Cardiac muscle cell (in vitro differentiated cells and primary cell): ENCODE measurements at regions not wholly inside any gene's neighbourhood (a gene's known extent, or its start where the extent isn't known, plus 50 kb on each side); places are given as distances from the start of the nearest gene placed in this dataset.

ENCODE experiments used
- DNase-seq, 2 donors: peaks; one replicate each; pipeline versions ENCODE4 v3.0.0 to v3.0.0-alpha.2; 2010 to 2017; ENCODE audit warnings: low read depth in 1 of 2, low spot score in 1 of 2
- H3K27ac ChIP-seq: fragments of 200-600 bp; sonication (generic); 2 replicates; pipeline ENCODE4 v1.5.1; 2016
- H3K27me3 ChIP-seq: fragments of 200-600 bp; sonication (generic); 2 replicates; pipeline ENCODE4 v1.6.0; 2016; ENCODE audit warnings: control low read depth
- H3K36me3 ChIP-seq: fragments of 200-600 bp; sonication (generic); 2 replicates; pipeline ENCODE4 v1.5.1; 2016; ENCODE audit warnings: control low read depth
- H3K4me1 ChIP-seq: fragments of 200-600 bp; sonication (generic); 2 replicates; pipeline ENCODE4 v1.8.1; 2017; ENCODE audit warnings: low read depth, mild to moderate bottlenecking, mixed run types
- H3K4me3 ChIP-seq: fragments of 200-600 bp; sonication (generic); 2 replicates; pipeline ENCODE4 v1.5.1; 2016; ENCODE audit warnings: mild to moderate bottlenecking
- H3K9me3 ChIP-seq: fragments of 200-600 bp; sonication (generic); 2 replicates; pipeline ENCODE4 v1.5.1; 2017; ENCODE audit warnings: low read depth, mild to moderate bottlenecking, control low read depth
- TF ChIP-seq, protein P1 (sequence below): IDR thresholded peaks from 2 replicates; pipeline ENCODE4 v1.5.1; 2012; ENCODE audit warnings: low read depth, mild to moderate bottlenecking, low read length

- H3K9me3 ChIP-seq: no peaks in the 10 kb centered on the region
- H3K36me3 ChIP-seq: no peaks in the 10 kb centered on the region
- DNase-seq: no peak
- TF ChIP-seq, protein P1, sequence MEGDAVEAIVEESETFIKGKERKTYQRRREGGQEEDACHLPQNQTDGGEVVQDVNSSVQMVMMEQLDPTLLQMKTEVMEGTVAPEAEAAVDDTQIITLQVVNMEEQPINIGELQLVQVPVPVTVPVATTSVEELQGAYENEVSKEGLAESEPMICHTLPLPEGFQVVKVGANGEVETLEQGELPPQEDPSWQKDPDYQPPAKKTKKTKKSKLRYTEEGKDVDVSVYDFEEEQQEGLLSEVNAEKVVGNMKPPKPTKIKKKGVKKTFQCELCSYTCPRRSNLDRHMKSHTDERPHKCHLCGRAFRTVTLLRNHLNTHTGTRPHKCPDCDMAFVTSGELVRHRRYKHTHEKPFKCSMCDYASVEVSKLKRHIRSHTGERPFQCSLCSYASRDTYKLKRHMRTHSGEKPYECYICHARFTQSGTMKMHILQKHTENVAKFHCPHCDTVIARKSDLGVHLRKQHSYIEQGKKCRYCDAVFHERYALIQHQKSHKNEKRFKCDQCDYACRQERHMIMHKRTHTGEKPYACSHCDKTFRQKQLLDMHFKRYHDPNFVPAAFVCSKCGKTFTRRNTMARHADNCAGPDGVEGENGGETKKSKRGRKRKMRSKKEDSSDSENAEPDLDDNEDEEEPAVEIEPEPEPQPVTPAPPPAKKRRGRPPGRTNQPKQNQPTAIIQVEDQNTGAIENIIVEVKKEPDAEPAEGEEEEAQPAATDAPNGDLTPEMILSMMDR: no peak
- H3K27ac ChIP-seq: no peak overlapping the region
- H3K4me1 ChIP-seq: no peaks in the 10 kb centered on the region
- no peaks in the 10 kb centered on the region for H3K27me3 ChIP-seq
- H3K4me3 ChIP-seq: no peak overlapping the region
Measured at GRCh38 chr9:118108971-118109370, 404.8 kb downstream of the TLR4 start.

DNA sequence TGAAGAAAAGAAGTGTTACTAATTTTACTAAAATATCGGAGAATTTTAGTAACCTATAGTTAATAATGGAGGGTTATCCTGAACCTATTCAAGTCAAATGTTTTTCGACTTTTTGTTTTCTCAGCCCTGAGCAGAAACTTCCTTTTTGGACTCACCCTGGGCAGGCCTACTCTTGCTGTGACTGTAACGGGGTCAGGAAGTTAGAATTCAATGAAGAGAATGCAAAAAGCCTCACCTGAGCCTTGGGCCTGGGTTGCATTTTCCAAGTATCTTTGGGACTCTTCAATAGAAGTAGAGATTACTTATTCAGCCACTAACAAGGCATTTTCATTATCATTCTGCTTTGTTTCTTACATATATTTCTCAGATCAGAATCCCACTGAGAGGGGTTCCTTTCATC, 405.3 kb downstream of the TLR4 start:
- no peaks in the 10 kb centered on the region for H3K27me3 ChIP-seq
- no peak for DNase-seq
- TF ChIP-seq, protein P1: no peak
- no peaks in the 10 kb centered on the region for H3K9me3 ChIP-seq
- no peaks in the 10 kb centered on the region for H3K36me3 ChIP-seq
- no peak overlapping the region for H3K27ac ChIP-seq
- no peaks in the 10 kb centered on the region for H3K4me1 ChIP-seq
- no peak overlapping the region for H3K4me3 ChIP-seq

DNA sequence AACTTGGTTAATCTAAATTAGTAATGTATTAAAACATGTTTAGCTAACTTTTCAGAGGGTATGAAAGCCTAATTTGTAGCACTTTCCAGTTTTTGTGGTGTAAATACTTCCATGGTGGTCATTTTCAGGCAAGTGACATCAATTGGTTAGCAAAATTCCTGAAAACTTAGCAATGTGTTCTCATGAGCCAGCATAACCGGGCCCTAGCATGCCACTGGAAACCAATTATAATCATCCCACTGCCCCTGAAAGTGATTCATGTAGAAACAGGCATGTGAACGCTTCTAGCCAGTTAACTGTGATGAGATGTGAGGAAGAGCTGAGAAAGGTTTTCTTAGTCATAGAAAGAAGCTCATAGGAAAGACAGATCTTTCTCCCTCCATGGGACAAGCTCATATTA, 417.2 kb downstream of the TLR4 start:
- Histone ChIP-seq H3K27ac (no peak overlapping the region), H3K27me3 (no peaks in the 10 kb centered on the region), H3K4me3 (no peak overlapping the region), H3K36me3 (no peaks in the 10 kb centered on the region), H3K4me1 (no peaks in the 10 kb centered on the region), H3K9me3 (no peaks in the 10 kb centered on the region)
- TF ChIP-seq, protein P1: no peak
- no peak for DNase-seq

DNA sequence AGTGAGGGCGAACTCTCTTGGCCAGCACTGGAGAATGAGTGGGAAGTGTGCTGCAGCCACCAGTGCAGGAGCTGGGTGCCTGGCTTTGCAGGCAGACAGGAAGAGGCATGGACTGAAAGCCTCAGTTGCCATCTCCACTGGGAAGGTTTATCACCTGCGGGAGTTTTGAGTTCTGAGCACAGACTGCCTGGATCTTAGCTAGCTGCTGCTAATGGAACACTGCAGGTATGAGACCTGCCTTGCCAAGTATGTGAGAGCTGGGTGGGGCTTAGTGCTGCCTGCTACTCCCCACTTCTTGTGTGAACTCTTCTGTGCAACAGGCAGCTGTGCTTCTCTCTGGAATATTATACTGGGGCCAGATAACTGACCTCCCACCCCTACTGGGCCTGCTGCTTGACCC, 424.1 kb downstream of the TLR4 start:
- H3K9me3 ChIP-seq: no peaks in the 10 kb centered on the region
- no peaks in the 10 kb centered on the region for H3K4me1 ChIP-seq
- TF ChIP-seq, protein P1: no peak
- no peak overlapping the region for H3K4me3 ChIP-seq
- DNase-seq: no peak
- H3K27ac ChIP-seq: no peak overlapping the region
- H3K27me3 ChIP-seq: no peaks in the 10 kb centered on the region
- no peaks in the 10 kb centered on the region for H3K36me3 ChIP-seq

DNA sequence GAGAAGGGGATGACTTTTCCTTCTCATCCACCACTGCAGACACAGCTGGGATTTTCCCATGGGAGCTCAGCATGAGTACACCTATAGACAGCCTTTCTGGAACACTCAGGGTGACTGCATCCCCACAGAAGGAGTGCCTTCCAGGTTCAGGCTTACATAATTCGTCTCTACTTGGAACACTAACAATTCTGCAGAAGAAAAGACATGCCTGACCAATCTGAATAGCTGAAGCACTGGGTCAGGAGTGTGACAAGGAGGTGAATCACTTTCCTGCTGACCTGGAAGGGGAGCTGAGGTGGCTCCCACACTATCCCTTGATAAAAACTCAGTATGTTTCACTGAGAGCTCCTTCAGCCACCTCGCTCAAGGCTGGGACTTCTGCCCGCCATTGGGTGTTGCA, 425.3 kb downstream of the TLR4 start:
- H3K4me1 ChIP-seq: no peaks in the 10 kb centered on the region
- no peaks in the 10 kb centered on the region for H3K9me3 ChIP-seq
- DNase-seq: no peak
- no peak overlapping the region for H3K27ac ChIP-seq
- no peak overlapping the region for H3K4me3 ChIP-seq
- no peaks in the 10 kb centered on the region for H3K27me3 ChIP-seq
- H3K36me3 ChIP-seq: no peaks in the 10 kb centered on the region
- TF ChIP-seq, protein P1: no peak

GRCh38 chr9:118148990-118149389, 444.8 kb downstream of the TLR4 start:
- no peaks in the 10 kb centered on the region for H3K4me1 ChIP-seq
- H3K36me3 ChIP-seq: no peaks in the 10 kb centered on the region

More at GRCh38 chr9:118148990-118149389, 444.8 kb downstream of the TLR4 start:
- H3K4me3 ChIP-seq: no peak overlapping the region
- no peaks in the 10 kb centered on the region for H3K27me3 ChIP-seq
- TF ChIP-seq, protein P1: no peak
- no peak for DNase-seq
- no peak overlapping the region for H3K27ac ChIP-seq
- no peaks in the 10 kb centered on the region for H3K9me3 ChIP-seq
